ENCODE measurements at regions not wholly inside any gene's neighbourhood (a gene's known extent, or its start where the extent isn't known, plus 50 kb on each side); places are given as distances from the start of the nearest gene placed in this dataset.

- H3K4me3 ChIP-seq (ENCODE audit: low read length) = no peak overlapping the region
- no peaks in the 10 kb centered on the region for H3K36me3 ChIP-seq (ENCODE audit: control insufficient read depth, insufficient read depth, low read length)
- no peaks in the 10 kb centered on the region for H3K27me3 ChIP-seq (ENCODE audit: control insufficient read depth, insufficient read depth, low read length)
- H3K27ac ChIP-seq (ENCODE audit: low read length) = no peak overlapping the region
- H3K4me1 ChIP-seq (ENCODE audit: control insufficient read depth, insufficient read depth, low read length) = no peaks in the 10 kb centered on the region
- DNase-seq = no peak
- 20% methylated on average over 1 of the region's 3 CpGs for WGBS (ENCODE audit: insufficient coverage)
- no peaks in the 10 kb centered on the region for H3K9me3 ChIP-seq (replicated peaks; ENCODE audit: control insufficient read depth, low read depth, low read length)
These were observed 273.3 kb upstream of the FAT4 start for GRCh38 chr4:125041372-125041930.

- Histone ChIP-seq H3K36me3 (ENCODE audit: control insufficient read depth, insufficient read depth, low read length) (no peaks in the 10 kb centered on the region), H3K4me1 (ENCODE audit: control insufficient read depth, insufficient read depth, low read length) (no peaks in the 10 kb centered on the region), H3K27ac (ENCODE audit: low read length) (no peak overlapping the region), H3K9me3 (replicated peaks; ENCODE audit: control insufficient read depth, low read depth, low read length) (no peaks in the 10 kb centered on the region), H3K4me3 (ENCODE audit: low read length) (no peak overlapping the region), H3K27me3 (ENCODE audit: control insufficient read depth, insufficient read depth, low read length) (no peaks in the 10 kb centered on the region)
- no CpG with 5 or more reads among the region's 5 CpGs for WGBS (ENCODE audit: insufficient coverage)
- no peak for DNase-seq
These were observed 275.2 kb upstream of the FAT4 start for GRCh38 chr4:125039550-125039949.

- Histone ChIP-seq H3K27ac (ENCODE audit: low read length) (no peak overlapping the region), H3K36me3 (ENCODE audit: control insufficient read depth, insufficient read depth, low read length) (no peaks in the 10 kb centered on the region), H3K4me1 (ENCODE audit: control insufficient read depth, insufficient read depth, low read length) (no peaks in the 10 kb centered on the region), H3K27me3 (ENCODE audit: control insufficient read depth, insufficient read depth, low read length) (no peaks in the 10 kb centered on the region), H3K9me3 (replicated peaks; ENCODE audit: control insufficient read depth, low read depth, low read length) (peaks cover 6% of the 10 kb centered on the region), H3K4me3 (ENCODE audit: low read length) (no peak overlapping the region)
- WGBS (ENCODE audit: insufficient coverage) = 80% methylated on average over 1 of the region's 6 CpGs
- DNase-seq = no peak
These were observed 291.8 kb upstream of the FAT4 start for GRCh38 chr4:125022855-125023501.

GRCh38 chr4:125021189-125021588, 293.6 kb upstream of the FAT4 start:
- WGBS (ENCODE audit: insufficient coverage) = no CpG with 5 or more reads among the region's 1 CpG

GRCh38 chr4:125020089-125021034, 294.4 kb upstream of the FAT4 start:
- H3K9me3 ChIP-seq (replicated peaks; ENCODE audit: control insufficient read depth, low read depth, low read length) = peaks cover 6% of the 10 kb centered on the region
- no peaks in the 10 kb centered on the region for H3K4me1 ChIP-seq (ENCODE audit: control insufficient read depth, insufficient read depth, low read length)
- no peaks in the 10 kb centered on the region for H3K27me3 ChIP-seq (ENCODE audit: control insufficient read depth, insufficient read depth, low read length)
- no peak overlapping the region for H3K27ac ChIP-seq (ENCODE audit: low read length)
- 67% methylated on average over 1 of the region's 2 CpGs for WGBS (ENCODE audit: insufficient coverage)
- no peak for DNase-seq
- no peaks in the 10 kb centered on the region for H3K36me3 ChIP-seq (ENCODE audit: control insufficient read depth, insufficient read depth, low read length)
- no peak overlapping the region for H3K4me3 ChIP-seq (ENCODE audit: low read length)

More at GRCh38 chr4:125021189-125021588, 293.6 kb upstream of the FAT4 start:
- Histone ChIP-seq H3K27ac (ENCODE audit: low read length) (no peak overlapping the region), H3K36me3 (ENCODE audit: control insufficient read depth, insufficient read depth, low read length) (no peaks in the 10 kb centered on the region), H3K4me3 (ENCODE audit: low read length) (no peak overlapping the region), H3K9me3 (replicated peaks; ENCODE audit: control insufficient read depth, low read depth, low read length) (peaks cover 6% of the 10 kb centered on the region), H3K4me1 (ENCODE audit: control insufficient read depth, insufficient read depth, low read length) (no peaks in the 10 kb centered on the region), H3K27me3 (ENCODE audit: control insufficient read depth, insufficient read depth, low read length) (no peaks in the 10 kb centered on the region)
- no peak for DNase-seq

- no CpG with 5 or more reads among the region's 5 CpGs for WGBS (ENCODE audit: insufficient coverage)
- H3K27me3 ChIP-seq (ENCODE audit: control insufficient read depth, insufficient read depth, low read length) = no peaks in the 10 kb centered on the region
- H3K9me3 ChIP-seq (replicated peaks; ENCODE audit: control insufficient read depth, low read depth, low read length) = peaks cover 6% of the 10 kb centered on the region
- H3K4me1 ChIP-seq (ENCODE audit: control insufficient read depth, insufficient read depth, low read length) = no peaks in the 10 kb centered on the region
- H3K36me3 ChIP-seq (ENCODE audit: control insufficient read depth, insufficient read depth, low read length) = no peaks in the 10 kb centered on the region
- no peak overlapping the region for H3K27ac ChIP-seq (ENCODE audit: low read length)
- no peak for DNase-seq
- no peak overlapping the region for H3K4me3 ChIP-seq (ENCODE audit: low read length)
These were observed 297.9 kb upstream of the FAT4 start for GRCh38 chr4:125016892-125017299.

GRCh38 chr4:125013891-125014290, 300.9 kb upstream of the FAT4 start:
- H3K27me3 ChIP-seq (ENCODE audit: control insufficient read depth, insufficient read depth, low read length) = no peaks in the 10 kb centered on the region
- no peak overlapping the region for H3K27ac ChIP-seq (ENCODE audit: low read length)
- H3K9me3 ChIP-seq (replicated peaks; ENCODE audit: control insufficient read depth, low read depth, low read length) = no peaks in the 10 kb centered on the region
- DNase-seq = no peak
- WGBS (ENCODE audit: insufficient coverage) = 50% methylated on average over 1 of the region's 1 CpG
- no peak overlapping the region for H3K4me3 ChIP-seq (ENCODE audit: low read length)
- no peaks in the 10 kb centered on the region for H3K36me3 ChIP-seq (ENCODE audit: control insufficient read depth, insufficient read depth, low read length)
- no peaks in the 10 kb centered on the region for H3K4me1 ChIP-seq (ENCODE audit: control insufficient read depth, insufficient read depth, low read length)

- H3K4me1 ChIP-seq (ENCODE audit: control insufficient read depth, insufficient read depth, low read length) = no peaks in the 10 kb centered on the region
- H3K4me3 ChIP-seq (ENCODE audit: low read length) = no peak overlapping the region
- peaks cover 4% of the 10 kb centered on the region for H3K9me3 ChIP-seq (replicated peaks; ENCODE audit: control insufficient read depth, low read depth, low read length)
- no CpG with 5 or more reads among the region's 2 CpGs for WGBS (ENCODE audit: insufficient coverage)
- no peak overlapping the region for H3K27ac ChIP-seq (ENCODE audit: low read length)
- no peak for DNase-seq
- no peaks in the 10 kb centered on the region for H3K36me3 ChIP-seq (ENCODE audit: control insufficient read depth, insufficient read depth, low read length)
- no peaks in the 10 kb centered on the region for H3K27me3 ChIP-seq (ENCODE audit: control insufficient read depth, insufficient read depth, low read length)
These were observed 299.1 kb upstream of the ANKRD50 start for GRCh38 chr4:125011646-125012045.

- peak; percentile 69 for DNase-seq
- no peak overlapping the region for H3K27ac ChIP-seq (ENCODE audit: low read length)
- no peaks in the 10 kb centered on the region for H3K36me3 ChIP-seq (ENCODE audit: control insufficient read depth, insufficient read depth, low read length)
- no peaks in the 10 kb centered on the region for H3K27me3 ChIP-seq (ENCODE audit: control insufficient read depth, insufficient read depth, low read length)
- H3K4me1 ChIP-seq (ENCODE audit: control insufficient read depth, insufficient read depth, low read length) = no peaks in the 10 kb centered on the region
- no CpG with 5 or more reads among the region's 7 CpGs for WGBS (ENCODE audit: insufficient coverage)
- H3K9me3 ChIP-seq (replicated peaks; ENCODE audit: control insufficient read depth, low read depth, low read length) = peaks cover 4% of the 10 kb centered on the region
- no peak overlapping the region for H3K4me3 ChIP-seq (ENCODE audit: low read length)
These were observed 298.4 kb upstream of the ANKRD50 start for GRCh38 chr4:125010796-125011503.

GRCh38 chr4:125008676-125009075, 296.1 kb upstream of the ANKRD50 start:
- Histone ChIP-seq H3K27ac (ENCODE audit: low read length) (no peak overlapping the region), H3K36me3 (ENCODE audit: control insufficient read depth, insufficient read depth, low read length) (no peaks in the 10 kb centered on the region), H3K4me3 (ENCODE audit: low read length) (no peak overlapping the region), H3K4me1 (ENCODE audit: control insufficient read depth, insufficient read depth, low read length) (no peaks in the 10 kb centered on the region), H3K9me3 (replicated peaks; ENCODE audit: control insufficient read depth, low read depth, low read length) (peaks cover 4% of the 10 kb centered on the region), H3K27me3 (ENCODE audit: control insufficient read depth, insufficient read depth, low read length) (no peaks in the 10 kb centered on the region)
- WGBS (ENCODE audit: insufficient coverage) = no CpG with 5 or more reads among the region's 1 CpG
- peak; percentile 68 for DNase-seq

Measured in muscle of leg (tissue), 3 donors.